CD14-positive monocyte (primary cell): ENCODE measurements at regions not wholly inside any gene's neighbourhood (a gene's known extent, or its start where the extent isn't known, plus 50 kb on each side); places are given as distances from the start of the nearest gene placed in this dataset.

Source experiments
- DNase-seq, 3 donors: peaks; one replicate each; pipeline ENCODE4 v3.0.0-alpha.2; 2011 to 2022
- H2AFZ ChIP-seq: 2 replicates; pipeline ENCODE4 v1.6.0; 2012; ENCODE audit warnings: mild to moderate bottlenecking, low read depth, low read length, inconsistent platforms; ENCODE audit not compliant: insufficient read depth, poor library complexity, severe bottlenecking
- H3K27ac ChIP-seq, 2 donors: 1 replicate in 1 of 2; 2 replicates in 1 of 2; pipeline ENCODE4 v1.5.1; 2012 to 2013; ENCODE audit warnings: low read length in 2 of 2, control low read depth in 1 of 2, inconsistent platforms in 1 of 2, low read depth in 1 of 2, mild to moderate bottlenecking in 1 of 2
- H3K27me3 ChIP-seq, 2 donors: one replicate each; pipeline versions ENCODE4 v1.6.0 to v1.6.1; 2011 to 2013; ENCODE audit warnings: low read length in 2 of 2; ENCODE audit not compliant: control insufficient read depth in 2 of 2, insufficient read depth in 2 of 2
- H3K36me3 ChIP-seq, 2 donors: replicated peaks in 1 of 2; 1 replicate in 1 of 2; 2 replicates in 1 of 2; pipeline versions ENCODE4 v1.5.1 to v1.6.1; 2012 to 2013; ENCODE audit warnings: low read length in 2 of 2, control low read depth in 1 of 2, inconsistent platforms in 1 of 2, mild to moderate bottlenecking in 1 of 2; ENCODE audit not compliant: insufficient read depth in 2 of 2, control insufficient read depth in 1 of 2
- H3K4me1 ChIP-seq, 2 donors: 1 replicate in 1 of 2; 2 replicates in 1 of 2; pipeline versions ENCODE4 v1.5.1 to v1.6.1; 2012 to 2013; ENCODE audit warnings: low read length in 2 of 2, control low read depth in 1 of 2, inconsistent platforms in 1 of 2, mild to moderate bottlenecking in 1 of 2, moderate library complexity in 1 of 2; ENCODE audit not compliant: insufficient read depth in 2 of 2, control insufficient read depth in 1 of 2
- H3K4me2 ChIP-seq: replicated peaks from 2 replicates; pipeline ENCODE3; 2012; ENCODE audit warnings: low read length, moderate library complexity, mild to moderate bottlenecking; ENCODE audit not compliant: poor library complexity, severe bottlenecking; ENCODE audit errors: extremely low read depth
- H3K4me3 ChIP-seq, 3 experiments: fragments of 200-600 bp in 1 of 3; sonication (generic) in 1 of 3; replicated peaks in 1 of 3; 1 replicate in 2 of 3; 2 replicates in 1 of 3; pipeline ENCODE4 v1.5.1; 2011 to 2013; ENCODE audit warnings: low read length in 3 of 3, mild to moderate bottlenecking in 3 of 3, control low read depth in 2 of 3, low read depth in 2 of 3, inconsistent platforms in 1 of 3, moderate library complexity in 1 of 3
- H3K79me2 ChIP-seq: 2 replicates; pipeline ENCODE4 v1.6.0; 2012; ENCODE audit warnings: mild to moderate bottlenecking, control low read depth, inconsistent platforms, low read length, moderate library complexity; ENCODE audit not compliant: insufficient read depth
- H3K9ac ChIP-seq: 2 replicates; pipeline ENCODE4 v1.6.0; 2017; ENCODE audit warnings: low read length, mild to moderate bottlenecking; ENCODE audit not compliant: insufficient read depth, poor library complexity, severe bottlenecking
- H3K9me3 ChIP-seq, 2 donors: replicated peaks in 1 of 2; 1 replicate in 1 of 2; 2 replicates in 1 of 2; pipeline versions ENCODE4 v1.5.1 to v1.6.1; 2012 to 2013; ENCODE audit warnings: low read length in 2 of 2, control low read depth in 1 of 2; ENCODE audit not compliant: control insufficient read depth in 1 of 2, insufficient read depth in 1 of 2
- H4K20me1 ChIP-seq: 2 replicates; pipeline ENCODE4 v1.6.0; 2012; ENCODE audit warnings: mild to moderate bottlenecking, low read length, control low read depth, moderate library complexity; ENCODE audit not compliant: insufficient read depth
- H3K27ac Mint-ChIP-seq, 7 donors: one replicate each; pipeline ENCODE4 v1.8.0; 2020; ENCODE audit warnings: mild to moderate bottlenecking in 7 of 7, mixed read lengths in 7 of 7, moderate library complexity in 6 of 7, inconsistent platforms in 2 of 7
- H3K27me3 Mint-ChIP-seq, 3 donors: one replicate each; pipeline ENCODE4 v1.8.0; 2021 to 2022; ENCODE audit warnings: low read depth in 3 of 3, mild to moderate bottlenecking in 3 of 3, mixed read lengths in 3 of 3, moderate library complexity in 3 of 3, inconsistent platforms in 1 of 3
- H3K36me3 Mint-ChIP-seq, 2 donors: one replicate each; pipeline ENCODE4 v1.8.0; 2020; ENCODE audit warnings: mixed read lengths in 2 of 2, inconsistent platforms in 1 of 2, mild to moderate bottlenecking in 1 of 2
- H3K4me1 Mint-ChIP-seq: one replicate; pipeline ENCODE4 v1.8.0; 2020; ENCODE audit warnings: mild to moderate bottlenecking, mixed read lengths
- H3K4me3 Mint-ChIP-seq, 2 donors: one replicate each; pipeline ENCODE4 v1.8.0; 2020; ENCODE audit warnings: mild to moderate bottlenecking in 2 of 2, mixed read lengths in 2 of 2, moderate library complexity in 1 of 2
- H3K9me3 Mint-ChIP-seq, 7 donors: one replicate each; pipeline ENCODE4 v1.8.0; 2020 to 2022; ENCODE audit warnings: mixed read lengths in 7 of 7, mild to moderate bottlenecking in 6 of 7, moderate library complexity in 6 of 7, inconsistent platforms in 2 of 7
- CTCF ChIP-seq: fragments of 200-600 bp; IDR thresholded peaks from one replicate; pipeline ENCODE4 v1.8.0; 2022; ENCODE audit warnings: antibody characterized with exemption, mild to moderate bottlenecking
- WGBS: methylation state at CpG from one replicate; pipeline ENCODE4 v1.1.5; 2013; ENCODE audit warnings: missing lambda C conversion rate; ENCODE audit not compliant: insufficient coverage; 5-methylcytosine and 5-hydroxymethylcytosine counted together
- intact Hi-C, 2 donors: fragments of 100-400 bp; cut with micrococcal nuclease; formaldehyde crosslinking; loops; one replicate each; pipeline versions ENCODE4 v1.15.0 to v1.15.1; 2023

GRCh38 chr19:57002710-57003109 lies 117.1 kb upstream of the USP29 start:
- Mint-ChIP-seq H3K27me3 (no peaks in the 10 kb centered on the region), H3K4me1 (no peaks in the 10 kb centered on the region), H3K9me3 (peaks cover 40 to 71% (median 62%) of the 10 kb centered on the region in 7 donors), H3K4me3 (no peak overlapping the region), H3K27ac (no peak overlapping the region), H3K36me3 (no peaks in the 10 kb centered on the region)
- no peak overlapping the region for H3K9ac ChIP-seq
- TF ChIP-seq CTCF = no peak
- no peaks in the 10 kb centered on the region for H3K27me3 ChIP-seq
- H3K9me3 ChIP-seq = peaks cover 76 to 77% of the 10 kb centered on the region in 2 donors
- intact Hi-C loops = no loop called here
- H3K4me1 ChIP-seq = no peaks in the 10 kb centered on the region
- DNase-seq = no peak
- H3K4me3 ChIP-seq = no peak overlapping the region
- H2AFZ ChIP-seq = no peak overlapping the region
- H3K27ac ChIP-seq = no peak overlapping the region
- H3K79me2 ChIP-seq = no peaks in the 10 kb centered on the region
- H3K36me3 ChIP-seq = no peaks in the 10 kb centered on the region
- no peaks in the 10 kb centered on the region for H4K20me1 ChIP-seq
- H3K4me2 ChIP-seq = no peak overlapping the region
- 93% methylated on average over 6 of the region's 15 CpGs for WGBS

- Histone ChIP-seq H3K27me3 (no peaks in the 10 kb centered on the region), H4K20me1 (no peaks in the 10 kb centered on the region), H3K4me2 (no peak overlapping the region), H3K9me3 (peaks cover 79 to 85% of the 10 kb centered on the region in 2 donors), H3K27ac (no peak overlapping the region), H3K9ac (no peak overlapping the region), H2AFZ (no peak overlapping the region), H3K4me3 (no peak overlapping the region), H3K79me2 (no peaks in the 10 kb centered on the region), H3K4me1 (no peaks in the 10 kb centered on the region), H3K36me3 (no peaks in the 10 kb centered on the region)
- WGBS = 98% methylated on average over 5 of the region's 13 CpGs
- TF ChIP-seq CTCF = no peak
- Mint-ChIP-seq H3K4me3 (no peak overlapping the region), H3K36me3 (no peaks in the 10 kb centered on the region), H3K9me3 (peaks cover 50 to 81% (median 70%) of the 10 kb centered on the region in 7 donors), H3K27me3 (no peaks in the 10 kb centered on the region), H3K4me1 (no peaks in the 10 kb centered on the region), H3K27ac (peak overlapping the region in 1 of 7 donors; percentile 54)
- no peak for DNase-seq
- intact Hi-C loops = no loop called here
These were observed 115.4 kb upstream of the USP29 start for GRCh38 chr19:57004418-57004817.
